HG03565 (cell line): ENCODE measurements at regions not wholly inside any gene's neighbourhood (a gene's known extent, or its start where the extent isn't known, plus 50 kb on each side); places are given as distances from the start of the nearest gene placed in this dataset.

Experiments
- ATAC-seq: cut with Tn5 transposase; IDR thresholded peaks from one replicate; pipeline ENCODE4 v1.9.1; 2021; ENCODE audit warnings: mild to moderate bottlenecking, moderate library complexity; ENCODE audit not compliant: unreplicated experiment

GRCh38 chr2:189364607-189365006 lies 76.7 kb upstream of the WDR75 start:
- no peak for ATAC-seq

GRCh38 chr2:189366349-189366748 lies 74.9 kb upstream of the WDR75 start:
- ATAC-seq: no peak

GRCh38 chr2:189367343-189367742 lies 73.9 kb upstream of the WDR75 start:
- ATAC-seq: no peak

GRCh38 chr2:189369566-189369965 lies 71.7 kb upstream of the WDR75 start:
- no peak for ATAC-seq

GRCh38 chr2:189370719-189371118 lies 70.6 kb upstream of the WDR75 start:
- ATAC-seq: no peak

- ATAC-seq: no peak
These were observed 68.5 kb upstream of the WDR75 start for GRCh38 chr2:189372688-189373257.

- ATAC-seq: no peak
These were observed 66.8 kb upstream of the WDR75 start for GRCh38 chr2:189374481-189374880.

- no peak for ATAC-seq
These were observed 65.4 kb upstream of the WDR75 start for GRCh38 chr2:189375842-189376241.

GRCh38 chr2:189379287-189379630 lies 62.0 kb upstream of the WDR75 start:
- no peak for ATAC-seq

- no peak for ATAC-seq
These were observed 61.5 kb upstream of the WDR75 start for GRCh38 chr2:189379731-189380261.

- ATAC-seq: no peak
These were observed 58.6 kb upstream of the WDR75 start for GRCh38 chr2:189382668-189383067.

- no peak for ATAC-seq
These were observed 54.5 kb upstream of the WDR75 start for GRCh38 chr2:189386741-189387140.

- no peak for ATAC-seq
These were observed 50.1 kb upstream of the WDR75 start for GRCh38 chr2:189391201-189391600.
